HG03432 (cell line): ENCODE measurements at regions not wholly inside any gene's neighbourhood (a gene's known extent, or its start where the extent isn't known, plus 50 kb on each side); places are given as distances from the start of the nearest gene placed in this dataset.

ENCODE experiments used
- ATAC-seq: cut with Tn5 transposase; IDR thresholded peaks from one replicate; pipeline ENCODE4 v1.9.1; 2021; ENCODE audit warnings: mild to moderate bottlenecking, moderate library complexity; ENCODE audit not compliant: unreplicated experiment

DNA sequence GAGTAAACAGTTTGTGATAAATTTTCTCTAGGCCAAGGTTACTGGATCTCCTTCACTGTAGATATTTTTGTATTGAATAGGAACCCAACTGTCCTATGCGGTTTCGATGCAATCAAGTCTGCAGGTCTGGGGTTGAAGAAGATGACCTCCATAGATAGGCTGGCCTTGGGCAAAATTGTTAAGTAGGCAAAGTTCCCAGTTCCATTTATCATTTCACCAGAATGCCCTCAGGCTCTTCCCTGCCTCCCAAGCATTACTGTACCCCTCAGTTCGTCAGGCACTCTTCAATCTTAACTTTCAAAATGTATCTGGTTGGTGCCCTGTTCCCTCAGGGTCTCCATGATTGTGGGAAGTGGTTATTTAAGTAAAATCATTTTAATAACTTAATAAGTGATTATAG lies 1802.9 kb upstream of the WWC1 start:
- no peak for ATAC-seq

DNA sequence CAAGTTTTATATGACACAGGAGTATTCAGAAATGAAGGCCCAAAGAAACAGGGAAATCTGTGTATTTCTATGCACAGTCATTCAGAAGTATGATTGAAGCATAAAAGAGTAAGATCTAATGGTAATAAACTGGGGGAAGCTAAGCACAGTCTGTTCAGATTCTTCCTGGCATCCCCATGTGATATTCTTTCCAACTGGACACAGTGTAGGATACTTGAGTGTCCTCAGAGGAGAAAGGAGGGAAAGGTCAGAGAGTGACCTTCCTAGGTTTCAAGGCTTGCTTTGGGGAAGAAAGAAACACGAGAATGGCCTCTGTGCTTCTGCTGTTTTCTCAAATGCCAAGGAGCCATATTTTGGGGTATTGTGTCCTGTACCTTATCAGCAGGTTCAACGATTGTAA lies 1798.4 kb upstream of the WWC1 start:
- ATAC-seq = no peak

DNA sequence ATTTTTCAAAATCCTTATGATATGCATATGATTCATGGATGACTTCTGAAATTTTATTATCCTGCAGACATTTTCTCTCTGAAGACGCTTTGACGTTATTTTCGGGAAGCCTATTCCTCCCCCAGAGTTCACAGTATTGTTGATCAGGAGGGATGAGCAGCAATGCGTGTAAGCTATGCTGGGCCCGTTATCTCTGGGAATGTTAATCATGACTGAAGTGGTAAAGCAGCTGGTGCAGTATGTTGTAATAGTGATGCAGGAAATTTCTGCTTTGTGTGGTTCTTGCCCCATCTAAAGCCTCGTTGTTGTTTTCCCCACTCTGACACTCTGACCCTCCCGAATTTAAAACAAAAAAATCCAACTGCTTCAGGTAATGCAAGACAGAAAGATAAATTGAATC lies 1797.8 kb upstream of the WWC1 start:
- ATAC-seq = no peak

DNA sequence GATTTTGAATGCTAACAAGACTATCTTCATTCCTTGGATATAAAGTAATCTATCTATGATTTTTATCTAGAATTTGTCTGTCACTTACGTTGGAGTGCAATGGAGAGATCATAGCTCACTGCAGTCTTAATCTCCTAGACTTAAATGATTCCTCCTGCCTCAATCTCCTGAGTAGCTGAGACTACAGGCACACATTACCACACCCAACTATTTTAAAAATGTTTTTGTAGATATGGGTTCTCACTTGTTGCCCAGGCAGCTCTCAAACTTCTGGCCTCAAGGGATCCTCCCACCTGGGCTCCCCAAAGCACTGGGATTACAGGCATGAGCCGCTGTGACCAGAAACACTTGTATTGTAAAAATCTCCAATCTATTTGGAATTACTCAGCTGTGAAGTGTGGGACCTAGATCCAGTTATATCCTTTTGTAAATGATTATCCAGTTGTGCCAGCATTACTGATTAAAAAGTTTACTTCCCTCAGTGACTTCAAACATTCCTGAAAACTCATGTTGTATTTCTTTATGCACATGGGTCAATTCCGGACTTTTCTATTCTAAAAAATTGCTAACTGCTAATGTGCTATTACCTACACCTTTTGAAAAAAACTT lies 1793.8 kb upstream of the WWC1 start:
- ATAC-seq = no peak

DNA sequence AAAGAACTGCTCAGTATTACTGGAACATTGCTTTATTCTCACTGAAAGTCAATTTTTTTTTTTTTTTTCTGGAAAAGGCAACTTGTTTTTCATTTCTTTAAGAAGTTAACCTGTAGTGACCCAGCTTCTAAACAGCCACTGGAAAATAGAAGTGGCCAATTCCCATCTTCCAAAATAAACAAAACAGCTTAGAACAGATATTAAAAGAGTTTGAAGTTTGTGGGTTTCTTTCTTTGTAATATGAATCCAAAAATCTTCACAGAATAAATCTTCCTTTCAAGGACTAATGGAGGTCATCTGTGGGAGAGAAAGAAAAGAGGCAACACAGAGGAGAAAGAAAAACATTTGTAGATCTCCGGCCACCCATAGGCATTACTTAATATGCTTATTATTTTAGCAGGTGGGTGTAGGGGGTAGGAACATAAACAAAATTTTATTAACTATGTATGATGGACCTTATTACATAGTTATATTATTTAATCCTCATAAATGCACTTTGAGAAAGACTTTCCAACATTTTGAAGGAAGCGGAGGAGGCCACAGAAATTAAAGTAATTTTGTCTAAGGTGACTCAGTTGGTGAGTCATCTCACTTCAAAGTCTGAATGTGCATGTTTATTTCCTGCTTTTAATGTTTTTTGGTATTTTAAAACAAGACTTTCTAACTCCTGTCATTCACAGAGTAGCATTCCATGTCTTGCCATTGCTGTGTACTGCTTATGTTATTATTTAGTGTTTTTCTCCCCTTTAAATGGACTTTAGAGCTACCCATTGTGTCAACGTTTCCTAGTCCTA lies 1791.8 kb upstream of the WWC1 start:
- ATAC-seq = no peak

DNA sequence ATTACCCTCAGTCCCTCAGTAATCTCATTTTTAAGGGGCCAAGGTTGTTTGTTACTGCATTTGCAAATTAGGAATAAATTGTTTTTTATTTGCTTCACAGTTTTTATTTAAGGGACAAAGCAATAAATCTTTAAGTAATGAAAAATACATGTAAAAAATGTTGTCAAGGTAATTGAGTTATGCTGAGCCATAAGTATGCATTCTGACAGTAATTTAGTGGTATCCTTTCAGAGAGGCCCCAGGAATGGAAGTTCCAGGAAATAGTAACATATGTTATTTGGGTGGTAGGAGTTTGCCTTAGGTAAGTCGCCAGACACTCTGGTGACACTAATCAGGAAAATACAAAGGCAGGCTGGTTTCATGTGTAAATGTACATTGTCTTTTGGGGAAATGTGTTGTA lies 1787.9 kb upstream of the WWC1 start:
- ATAC-seq = no peak

DNA sequence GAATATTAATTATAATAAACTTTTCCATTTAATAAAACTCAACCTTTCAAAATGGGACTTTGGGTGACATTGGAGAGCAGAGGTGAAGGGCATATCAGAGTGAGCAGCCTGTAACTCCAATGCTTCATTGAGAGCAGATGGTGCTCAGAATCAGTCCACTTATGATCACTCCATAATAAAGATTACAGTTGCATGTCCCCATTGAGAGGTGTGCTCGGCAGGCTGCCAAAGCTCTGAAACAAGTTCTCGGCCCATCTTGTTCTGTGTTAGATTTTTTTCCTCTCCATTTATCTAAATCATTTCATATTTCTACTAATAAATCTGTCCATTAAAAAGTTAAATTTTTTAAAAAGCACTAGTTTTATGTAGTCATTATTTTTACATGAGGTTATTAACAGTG lies 1786.4 kb upstream of the WWC1 start:
- ATAC-seq = no peak

DNA sequence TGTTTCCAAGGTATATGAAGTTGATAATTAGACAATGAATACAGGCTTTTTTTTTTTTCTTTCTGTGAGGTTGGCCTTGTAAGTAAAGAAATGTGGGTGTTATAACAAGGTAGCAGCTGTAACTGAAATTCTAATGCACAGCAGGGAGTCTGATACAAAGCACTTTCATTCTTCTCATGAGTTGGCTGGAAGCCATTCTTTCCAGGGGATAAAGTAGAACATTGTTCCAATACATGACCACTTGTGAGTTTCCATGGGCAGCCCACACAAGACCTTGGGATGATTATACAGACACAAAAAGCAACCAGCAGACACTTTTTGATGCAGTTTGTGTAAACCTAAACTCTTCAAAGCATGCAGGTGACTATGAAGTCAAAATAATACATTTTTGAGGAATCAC lies 1785.9 kb upstream of the WWC1 start:
- no peak for ATAC-seq

DNA sequence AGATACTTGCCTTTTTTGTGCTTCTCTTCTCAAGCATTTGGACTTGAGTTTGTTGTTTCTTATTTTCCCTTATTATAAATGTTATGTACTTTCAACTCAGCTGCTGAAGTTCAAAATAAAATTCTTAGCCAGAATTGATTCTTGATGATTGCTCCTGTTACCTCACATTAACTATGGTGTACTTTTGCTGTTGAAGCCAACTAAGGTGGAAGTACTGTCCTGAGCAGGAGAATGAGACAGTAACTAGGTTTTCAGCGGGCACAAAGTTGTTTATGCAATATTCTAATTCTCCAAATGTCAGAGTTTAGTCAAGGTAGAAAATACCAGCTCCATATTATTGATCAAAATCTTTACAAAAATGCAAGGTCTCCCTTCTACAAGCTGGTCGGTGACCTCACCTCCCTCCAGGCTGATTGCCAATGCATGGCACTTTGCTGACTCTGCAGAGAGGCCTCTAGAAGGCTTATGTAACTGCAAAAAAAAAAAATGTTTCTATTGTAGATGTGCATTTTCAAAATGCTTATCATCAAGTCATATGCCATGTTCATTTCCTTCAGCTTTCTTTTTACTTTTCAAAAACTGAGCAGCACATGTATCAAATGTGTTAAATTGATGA lies 1783.5 kb upstream of the WWC1 start:
- ATAC-seq = no peak

DNA sequence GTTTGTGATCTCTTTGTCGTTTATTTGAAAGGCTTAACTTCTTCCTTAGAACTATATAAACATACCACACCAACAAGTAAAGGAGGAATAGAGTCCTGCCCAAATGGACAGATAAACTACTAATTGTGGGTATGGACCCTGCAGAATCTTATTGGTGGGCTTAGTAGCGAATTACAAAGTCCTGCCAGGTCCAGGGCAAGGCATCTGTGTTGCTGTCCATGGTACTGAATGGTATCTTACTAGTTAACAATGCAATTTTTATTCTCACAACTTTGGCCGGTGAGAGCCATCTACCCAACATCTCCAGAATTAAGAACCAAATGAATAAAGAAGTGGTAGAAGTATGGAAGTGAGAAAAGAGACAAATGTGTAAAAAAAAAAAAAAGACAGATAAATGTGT lies 1782.4 kb upstream of the WWC1 start:
- no peak for ATAC-seq

DNA sequence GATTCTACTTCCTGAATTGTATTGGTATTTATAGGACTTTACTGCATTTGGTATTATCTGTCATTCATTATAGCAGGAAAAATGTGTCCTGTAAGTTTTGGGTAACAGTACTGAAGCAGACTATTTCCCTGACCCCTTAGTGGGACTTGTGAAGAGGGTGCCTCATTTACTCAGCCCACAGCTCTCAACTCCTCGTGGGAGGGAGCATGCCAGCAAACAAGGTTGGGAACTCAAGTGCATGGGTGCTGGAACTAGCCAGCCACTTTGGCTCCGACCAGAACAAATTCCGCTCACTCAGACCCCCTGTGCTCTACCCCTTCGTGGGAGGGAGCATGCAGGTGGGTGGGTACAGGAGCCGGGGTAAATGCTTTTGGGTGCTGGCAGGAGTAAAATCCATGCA lies 1773.5 kb upstream of the WWC1 start:
- ATAC-seq = no peak

DNA sequence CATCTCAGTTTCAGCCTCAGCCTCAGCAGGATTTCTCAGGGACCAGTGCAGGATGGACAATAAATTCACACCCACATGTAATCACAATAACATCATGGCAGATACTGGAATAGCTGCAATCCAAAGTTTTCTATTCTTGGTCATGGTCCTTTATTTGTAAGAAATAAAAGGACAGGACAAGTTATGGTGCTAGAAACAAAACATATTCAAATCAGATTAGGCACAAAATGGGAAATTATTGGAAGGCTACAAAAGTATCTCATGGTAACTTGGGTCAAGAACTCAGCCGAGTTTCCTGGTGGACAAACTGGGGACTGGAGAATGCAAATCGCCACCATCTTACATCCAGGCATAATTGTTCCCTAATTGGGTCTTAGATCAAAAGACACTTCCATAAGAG lies 1768.2 kb upstream of the WWC1 start:
- no peak for ATAC-seq

DNA sequence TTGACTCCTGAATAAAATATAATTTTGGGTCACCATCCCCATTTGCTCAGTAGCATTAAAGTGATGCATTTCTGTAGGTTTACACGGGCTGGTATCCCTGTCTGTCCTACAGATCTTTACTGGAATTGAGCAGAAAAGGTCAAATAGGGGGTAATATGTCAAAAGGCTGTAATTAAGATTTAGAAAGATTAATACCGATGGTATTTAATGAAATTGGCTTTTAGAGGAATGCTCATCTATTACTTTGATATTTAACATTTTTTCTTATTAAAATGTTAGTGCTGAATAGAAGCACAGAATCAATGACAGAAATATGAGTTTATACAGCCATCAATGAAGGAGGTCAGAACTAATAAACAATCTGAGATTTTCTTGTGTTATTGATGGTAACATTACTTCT lies 1762.2 kb upstream of the WWC1 start:
- no peak for ATAC-seq

DNA sequence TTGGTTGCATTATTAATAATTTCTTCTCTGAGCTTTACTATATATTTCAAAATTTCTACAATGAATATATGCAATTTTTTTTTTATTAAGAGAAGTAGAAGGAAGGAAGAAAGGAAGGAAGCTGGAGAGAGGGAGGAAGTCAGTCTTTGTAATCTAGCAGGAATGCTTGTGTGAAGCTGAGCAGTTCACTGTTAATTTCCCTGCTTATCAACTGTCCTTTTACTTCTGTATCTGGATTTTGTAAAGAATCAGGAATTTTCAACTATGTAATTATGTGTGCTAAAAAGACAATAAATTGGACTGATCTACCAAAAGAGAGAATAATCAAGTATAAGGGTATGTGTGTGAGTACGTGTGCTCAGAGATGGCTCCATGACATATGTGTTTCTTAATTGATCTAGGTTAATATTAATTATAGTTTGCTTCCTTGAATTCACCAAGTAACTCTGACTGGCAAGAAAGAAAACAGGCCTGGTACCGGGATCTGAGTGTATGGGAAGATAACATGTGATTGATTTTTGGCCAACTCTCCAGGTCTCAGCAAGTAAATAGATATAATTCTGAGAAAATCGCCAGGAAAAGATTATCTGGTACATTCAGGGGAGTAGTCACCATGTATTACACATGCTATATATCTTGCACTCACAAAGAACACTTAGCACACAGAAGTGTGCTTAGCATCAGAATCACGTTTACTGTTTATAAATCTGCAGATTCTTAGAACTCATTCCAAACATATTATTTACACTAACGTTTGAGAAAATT lies 1758.8 kb upstream of the WWC1 start:
- ATAC-seq = no peak

DNA sequence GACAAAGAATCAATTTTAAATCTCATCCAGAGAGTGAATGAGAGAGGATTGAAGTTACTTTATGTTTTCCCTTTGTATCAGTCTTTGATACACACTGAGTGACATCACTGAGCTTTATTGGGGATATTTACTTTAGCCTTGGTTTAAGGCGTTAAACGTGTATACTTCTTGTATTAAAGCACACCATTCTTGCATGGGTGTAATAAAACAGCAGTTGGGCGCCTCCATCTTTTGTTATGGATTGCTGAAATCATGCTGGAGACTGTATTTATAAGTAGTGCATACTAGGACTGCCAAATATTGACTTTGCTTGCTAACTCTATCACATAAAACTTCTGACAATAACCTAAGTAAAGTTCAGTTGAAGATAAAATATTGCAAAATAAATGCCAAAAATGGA lies 1755.8 kb upstream of the WWC1 start:
- ATAC-seq = no peak

DNA sequence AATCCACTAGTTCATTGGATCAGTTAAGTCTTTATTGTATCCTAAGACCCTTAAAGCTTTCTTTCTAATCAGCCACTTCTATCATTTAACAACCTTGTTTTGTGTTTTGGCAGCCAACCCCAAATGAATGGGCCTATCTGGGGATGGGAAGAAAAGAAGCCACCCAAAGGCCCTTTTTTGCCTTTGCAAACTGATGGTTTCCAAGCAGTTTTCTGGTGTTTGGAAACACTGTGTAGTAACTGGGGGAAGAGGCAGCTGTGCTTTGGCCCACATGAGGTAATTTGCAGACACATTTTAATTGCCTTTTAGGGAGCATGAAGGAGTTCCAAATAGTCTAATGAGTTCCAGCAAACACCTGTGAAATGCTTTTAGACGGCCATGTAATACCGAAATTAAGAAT lies 1751.3 kb upstream of the WWC1 start:
- no peak for ATAC-seq

DNA sequence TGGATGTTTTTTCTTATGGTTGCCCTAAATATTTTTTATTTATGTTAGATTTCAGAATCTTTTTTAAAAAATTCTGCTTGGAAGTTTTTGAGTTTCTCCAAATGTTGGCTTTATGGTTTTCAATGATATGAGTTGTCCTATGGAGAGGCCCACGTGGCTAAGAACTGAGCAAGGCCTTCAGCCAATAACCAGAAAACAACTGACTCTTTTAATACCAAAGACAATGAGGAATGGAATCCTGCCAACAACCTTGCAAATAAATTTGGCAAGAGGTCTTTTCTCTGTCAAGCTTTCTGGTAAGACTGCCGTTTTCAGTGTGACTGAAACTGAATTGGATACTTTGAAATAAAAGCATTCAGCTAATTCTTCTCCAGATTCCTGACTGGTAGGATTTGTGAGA lies 1740.1 kb upstream of the WWC1 start:
- ATAC-seq = no peak

DNA sequence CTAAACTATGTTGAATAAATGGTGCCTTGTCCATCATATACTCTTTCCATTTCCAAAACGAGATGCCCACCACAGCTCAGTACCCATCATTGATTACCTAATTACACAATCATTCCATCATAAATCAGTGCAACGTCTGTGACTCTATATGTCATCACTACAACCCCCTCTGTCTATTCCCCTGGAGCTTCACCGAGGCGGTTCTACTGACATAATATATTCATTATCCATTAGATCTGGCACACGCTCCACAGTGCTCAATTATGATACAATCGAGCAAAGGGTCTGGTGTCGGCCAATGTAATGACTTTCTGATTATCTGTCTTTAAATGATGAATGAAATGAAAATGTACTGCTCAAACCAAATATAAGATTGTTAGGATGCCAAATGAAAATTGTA lies 1737.7 kb upstream of the WWC1 start:
- no peak for ATAC-seq

DNA sequence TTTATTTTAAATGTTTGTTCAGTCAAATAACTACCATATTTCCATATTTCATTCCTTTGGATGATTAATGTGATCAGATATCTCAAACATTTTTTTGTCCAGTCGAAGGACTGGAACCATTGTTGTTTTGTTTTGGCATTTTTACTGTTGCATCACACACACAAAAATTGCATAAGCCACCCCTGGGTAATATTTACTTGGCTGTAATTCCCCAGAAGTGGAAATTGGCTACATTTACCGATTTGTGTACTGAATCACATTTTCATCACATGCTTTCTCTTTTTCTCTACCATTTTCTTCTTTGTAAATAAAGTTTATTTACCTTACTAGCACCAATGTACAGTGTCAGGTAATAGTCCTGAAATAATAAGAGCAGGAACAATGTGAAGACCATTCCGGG lies 1729.7 kb upstream of the WWC1 start:
- no peak for ATAC-seq

DNA sequence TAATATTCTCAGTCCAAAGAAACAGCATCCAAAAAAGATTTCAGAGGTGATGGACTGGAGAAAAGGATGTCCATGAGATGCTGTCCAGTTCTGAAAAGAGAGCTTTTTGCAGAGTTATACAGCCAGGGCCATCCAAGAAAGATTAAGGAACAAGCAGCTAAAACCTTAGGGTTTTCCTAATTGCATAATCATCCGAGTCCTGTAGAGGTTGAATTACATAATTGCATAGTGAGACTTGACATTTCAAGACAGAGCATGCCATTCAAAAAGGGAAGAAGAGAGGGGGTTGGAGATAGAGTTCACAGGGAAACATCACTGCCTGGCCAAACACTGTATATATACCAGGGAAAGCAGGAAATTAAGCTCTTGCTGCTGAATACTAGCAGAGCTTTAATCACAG lies 1729.2 kb upstream of the WWC1 start:
- no peak for ATAC-seq

DNA sequence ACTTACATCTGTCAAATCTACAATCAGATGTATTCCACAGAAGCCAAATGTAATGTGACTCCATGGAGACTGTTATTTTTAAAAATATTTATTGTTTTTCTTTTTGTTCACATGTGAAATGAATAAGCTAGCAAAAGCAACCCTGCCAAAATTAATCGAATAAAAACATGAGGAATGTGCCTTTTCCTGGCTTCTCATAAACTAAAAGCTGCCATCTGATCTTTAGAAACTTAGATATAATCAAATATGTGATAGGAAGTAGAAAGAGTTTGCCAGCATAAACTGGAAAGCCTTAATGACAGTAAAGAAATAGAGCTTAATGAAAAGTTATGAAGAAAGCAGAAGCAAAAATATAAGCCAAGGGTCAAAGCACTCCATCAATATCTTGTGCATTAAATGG lies 1724.7 kb upstream of the WWC1 start:
- no peak for ATAC-seq

DNA sequence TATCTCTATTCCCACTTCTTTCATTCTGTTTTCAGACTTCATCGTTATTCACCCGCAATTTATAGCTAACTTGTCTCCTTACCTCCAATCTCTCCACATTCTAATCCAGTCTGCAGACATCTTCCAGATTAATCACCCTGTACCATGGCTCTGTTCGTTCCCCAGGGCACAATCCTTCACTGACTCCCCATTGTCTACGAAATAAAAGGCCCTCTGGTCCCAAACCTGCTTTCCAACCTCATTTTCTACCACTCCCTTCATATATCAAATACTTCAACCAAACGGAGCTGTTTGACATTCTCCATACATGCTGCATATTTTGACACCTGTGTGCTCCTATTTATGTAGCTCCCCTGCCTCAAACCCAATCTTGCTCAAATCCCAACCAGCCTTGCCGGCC lies 1720.6 kb upstream of the WWC1 start:
- ATAC-seq = no peak
